Smooth muscle cell (in vitro differentiated cells): ENCODE measurements at regions not wholly inside any gene's neighbourhood (a gene's known extent, or its start where the extent isn't known, plus 50 kb on each side); places are given as distances from the start of the nearest gene placed in this dataset.

ENCODE experiments used
- DNase-seq: peaks from one replicate; lab custom pipeline; 2025; ENCODE audit not compliant: unreplicated experiment; lab: John Stamatoyannopoulos, UW
- H2AFZ ChIP-seq: fragments of 200-600 bp; sonication (generic); 2 replicates; pipeline ENCODE4 v1.6.0; 2016; ENCODE audit warnings: antibody characterized with exemption, low read depth, mild to moderate bottlenecking
- H3F3A ChIP-seq: fragments of 200-600 bp; sonication (generic); 2 replicates; pipeline ENCODE4 v1.6.0; 2017; ENCODE audit warnings: antibody characterized with exemption, low read depth
- H3K27ac ChIP-seq: fragments of 200-600 bp; sonication (generic); 2 replicates; pipeline ENCODE4 v1.5.1; 2016; ENCODE audit warnings: low read depth, mild to moderate bottlenecking
- H3K27me3 ChIP-seq: fragments of 200-600 bp; sonication (generic); 2 replicates; pipeline ENCODE4 v1.6.1; 2016; ENCODE audit warnings: low read depth, mild to moderate bottlenecking
- H3K36me3 ChIP-seq: fragments of 200-600 bp; sonication (generic); 2 replicates; pipeline ENCODE4 v1.5.1; 2016; ENCODE audit warnings: low read depth
- H3K4me1 ChIP-seq: fragments of 200-600 bp; sonication (generic); 2 replicates; pipeline ENCODE4 v1.5.1; 2016; ENCODE audit warnings: low read depth
- H3K4me2 ChIP-seq: fragments of 200-600 bp; sonication (generic); 2 replicates; pipeline ENCODE4 v1.6.0; 2016; ENCODE audit warnings: mild to moderate bottlenecking
- H3K4me3 ChIP-seq: fragments of 200-600 bp; sonication (generic); 2 replicates; pipeline ENCODE4 v1.5.1; 2016; ENCODE audit warnings: mild to moderate bottlenecking
- H3K79me2 ChIP-seq: fragments of 200-600 bp; sonication (generic); 2 replicates; pipeline ENCODE4 v1.6.0; 2016; ENCODE audit warnings: low read depth, mild to moderate bottlenecking
- H3K9ac ChIP-seq: fragments of 200-600 bp; sonication (generic); 2 replicates; pipeline ENCODE4 v1.6.0; 2016; ENCODE audit warnings: low read depth
- H3K9me3 ChIP-seq: fragments of 200-600 bp; sonication (generic); replicated peaks from 2 replicates; pipeline ENCODE4 v1.5.1; 2016; ENCODE audit warnings: low read depth
- H4K20me1 ChIP-seq: fragments of 200-600 bp; sonication (generic); 2 replicates; pipeline ENCODE4 v1.6.0; 2016; ENCODE audit warnings: low read depth
- WGBS: methylation state at CpG from one replicate; pipeline ENCODE4 v1.1.7; 2016; ENCODE audit warnings: low lambda C conversion rate; 5-methylcytosine and 5-hydroxymethylcytosine counted together
- TF ChIP-seq, protein P1 (sequence below): fragments of 200-600 bp; sonication (generic); IDR thresholded peaks from 2 replicates; pipeline ENCODE4 v1.5.1; 2017; ENCODE audit warnings: borderline replicate concordance, mild to moderate bottlenecking, antibody characterized with exemption; ENCODE audit not compliant: insufficient read depth, poor library complexity, severe bottlenecking

DNA sequence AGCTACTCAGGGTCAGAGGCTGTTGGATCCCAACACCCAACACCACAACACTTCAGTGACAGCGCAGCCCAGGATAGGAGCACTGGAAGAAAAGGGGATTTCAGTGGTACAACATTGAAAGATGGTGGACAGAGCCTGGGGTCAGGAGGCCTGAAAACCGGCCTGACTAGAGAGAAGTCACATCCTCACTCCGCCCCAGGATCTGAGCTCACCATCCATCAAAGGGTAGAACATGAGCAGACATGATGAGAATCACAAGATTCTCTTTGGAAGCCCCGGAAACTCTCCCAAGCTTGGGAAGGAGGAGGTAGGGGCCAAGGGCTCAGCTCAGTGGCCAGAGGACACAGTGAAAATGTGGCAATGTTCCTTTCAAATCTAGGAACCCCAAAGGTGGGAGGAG, 271.3 kb downstream of the NPHP4 start:
- Histone ChIP-seq H4K20me1 (no peaks in the 10 kb centered on the region), H3K27ac (no peak overlapping the region), H3K4me1 (peaks cover 12% of the 10 kb centered on the region), H3K27me3 (no peaks in the 10 kb centered on the region), H3K4me3 (no peak overlapping the region), H3K79me2 (no peaks in the 10 kb centered on the region), H3K9me3 (no peaks in the 10 kb centered on the region), H3K9ac (no peak overlapping the region), H3F3A (no peaks in the 10 kb centered on the region), H3K36me3 (no peaks in the 10 kb centered on the region), H3K4me2 (no peak overlapping the region), H2AFZ (no peak overlapping the region)
- DNase-seq: no peak
- TF ChIP-seq, protein P1, sequence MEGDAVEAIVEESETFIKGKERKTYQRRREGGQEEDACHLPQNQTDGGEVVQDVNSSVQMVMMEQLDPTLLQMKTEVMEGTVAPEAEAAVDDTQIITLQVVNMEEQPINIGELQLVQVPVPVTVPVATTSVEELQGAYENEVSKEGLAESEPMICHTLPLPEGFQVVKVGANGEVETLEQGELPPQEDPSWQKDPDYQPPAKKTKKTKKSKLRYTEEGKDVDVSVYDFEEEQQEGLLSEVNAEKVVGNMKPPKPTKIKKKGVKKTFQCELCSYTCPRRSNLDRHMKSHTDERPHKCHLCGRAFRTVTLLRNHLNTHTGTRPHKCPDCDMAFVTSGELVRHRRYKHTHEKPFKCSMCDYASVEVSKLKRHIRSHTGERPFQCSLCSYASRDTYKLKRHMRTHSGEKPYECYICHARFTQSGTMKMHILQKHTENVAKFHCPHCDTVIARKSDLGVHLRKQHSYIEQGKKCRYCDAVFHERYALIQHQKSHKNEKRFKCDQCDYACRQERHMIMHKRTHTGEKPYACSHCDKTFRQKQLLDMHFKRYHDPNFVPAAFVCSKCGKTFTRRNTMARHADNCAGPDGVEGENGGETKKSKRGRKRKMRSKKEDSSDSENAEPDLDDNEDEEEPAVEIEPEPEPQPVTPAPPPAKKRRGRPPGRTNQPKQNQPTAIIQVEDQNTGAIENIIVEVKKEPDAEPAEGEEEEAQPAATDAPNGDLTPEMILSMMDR: no peak
- WGBS: 96% methylated on average over 4 of the region's 4 CpGs

DNA sequence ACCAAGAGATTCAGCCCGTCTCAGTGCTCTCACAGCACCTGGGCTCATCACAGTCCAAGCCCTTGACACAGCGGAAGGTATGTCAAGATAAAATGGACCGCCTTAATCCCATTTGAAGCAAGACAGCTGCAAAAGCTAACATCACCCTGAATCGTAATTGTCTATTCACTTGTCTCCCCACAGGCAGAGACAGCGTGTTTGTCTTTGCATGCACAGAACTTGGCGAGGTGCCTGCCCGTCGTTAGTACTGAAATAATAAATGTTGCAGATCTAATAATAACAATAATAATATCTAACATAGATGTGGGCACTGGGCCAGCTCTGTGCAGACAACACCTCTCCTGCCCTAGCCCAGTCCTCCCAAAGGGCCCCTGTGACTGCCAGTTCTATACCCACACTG, 271.7 kb downstream of the NPHP4 start:
- WGBS: 87% methylated on average over 8 of the region's 8 CpGs
- Histone ChIP-seq H3K27me3 (no peaks in the 10 kb centered on the region), H3K4me1 (peaks cover 12% of the 10 kb centered on the region), H4K20me1 (no peaks in the 10 kb centered on the region), H3K4me2 (no peak overlapping the region), H3K9me3 (peaks cover 3% of the 10 kb centered on the region), H3F3A (no peaks in the 10 kb centered on the region), H3K9ac (no peak overlapping the region), H3K4me3 (no peak overlapping the region), H3K36me3 (no peaks in the 10 kb centered on the region), H3K79me2 (no peaks in the 10 kb centered on the region), H2AFZ (no peak overlapping the region), H3K27ac (no peak overlapping the region)
- DNase-seq: no peak
- TF ChIP-seq, protein P1: no peak

DNA sequence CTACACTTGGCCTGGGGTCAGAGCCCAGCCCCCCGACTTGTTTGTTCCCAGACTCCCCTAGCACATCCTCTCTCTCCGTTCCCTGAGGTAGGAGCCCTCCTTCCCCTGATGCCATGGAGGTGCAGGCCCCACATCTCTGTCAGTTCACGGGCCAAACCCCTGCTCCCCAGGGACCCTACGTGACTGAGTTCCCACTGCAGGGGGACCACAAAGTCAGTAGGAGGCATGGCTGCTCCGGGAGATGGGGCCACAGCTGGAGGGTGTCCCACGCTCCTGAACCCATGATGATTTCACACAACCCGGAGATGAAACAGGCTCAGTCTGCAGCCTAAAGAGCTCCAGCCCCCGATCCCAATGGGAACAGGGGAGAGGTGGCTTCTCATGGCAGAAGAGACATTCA, 272.2 kb downstream of the NPHP4 start:
- Histone ChIP-seq H4K20me1 (no peaks in the 10 kb centered on the region), H3F3A (no peaks in the 10 kb centered on the region), H3K4me3 (no peak overlapping the region), H3K4me1 (peaks cover 12% of the 10 kb centered on the region), H3K79me2 (no peaks in the 10 kb centered on the region), H3K27ac (no peak overlapping the region), H3K9me3 (peaks cover 3% of the 10 kb centered on the region), H3K27me3 (no peaks in the 10 kb centered on the region), H3K36me3 (no peaks in the 10 kb centered on the region), H2AFZ (no peak overlapping the region), H3K9ac (no peak overlapping the region), H3K4me2 (no peak overlapping the region)
- TF ChIP-seq, protein P1: no peak
- DNase-seq: no peak
- 84% methylated on average over 8 of the region's 8 CpGs for WGBS

DNA sequence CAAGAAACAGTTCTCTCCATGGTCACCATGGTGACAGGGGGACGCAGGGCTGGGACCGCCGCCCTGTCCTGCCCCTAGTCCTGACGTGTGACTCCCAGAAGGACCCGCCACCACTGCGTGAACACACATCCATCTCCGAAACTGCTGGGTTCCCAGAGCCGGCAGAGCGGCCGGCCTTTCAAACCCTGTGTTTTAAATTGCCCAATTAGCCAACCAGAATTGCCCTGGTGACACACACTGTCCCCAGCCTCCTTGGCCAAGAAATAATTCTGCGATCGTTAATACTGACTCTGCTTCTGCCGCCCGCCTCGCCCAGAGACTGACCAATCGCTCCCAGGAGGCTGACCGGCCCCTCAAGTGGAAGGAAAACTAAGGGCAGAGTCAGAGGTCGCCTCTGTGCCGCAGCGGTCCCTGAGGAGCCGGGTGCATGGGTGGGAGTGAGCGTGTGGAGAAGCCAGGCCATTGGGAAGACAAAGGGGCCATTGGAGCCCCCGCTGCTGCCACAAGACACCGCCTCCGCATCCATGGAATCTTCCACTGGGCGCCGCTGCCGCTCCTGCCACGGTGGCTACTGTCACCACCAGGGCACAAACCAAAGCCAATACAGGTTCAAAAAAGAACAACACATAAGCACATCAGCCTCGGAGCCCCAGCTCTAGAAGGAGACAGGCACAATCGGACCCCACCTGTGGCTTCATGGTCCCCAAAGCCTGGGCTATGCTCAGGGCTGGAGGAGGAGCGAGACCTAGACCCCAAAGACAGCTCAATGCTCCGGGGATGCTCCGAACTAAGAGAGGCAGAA, 273.2 kb downstream of the NPHP4 start:
- H3K4me1 ChIP-seq: peaks cover 12% of the 10 kb centered on the region
- no peaks in the 10 kb centered on the region for H3F3A ChIP-seq
- H3K79me2 ChIP-seq: no peaks in the 10 kb centered on the region
- H3K27me3 ChIP-seq: no peaks in the 10 kb centered on the region
- H3K4me2 ChIP-seq: no peak overlapping the region
- 77% methylated on average over 32 of the region's 34 CpGs for WGBS
- peaks cover 3% of the 10 kb centered on the region for H3K9me3 ChIP-seq
- no peak overlapping the region for H3K4me3 ChIP-seq
- H3K27ac ChIP-seq: no peak overlapping the region
- no peaks in the 10 kb centered on the region for H4K20me1 ChIP-seq
- no peak overlapping the region for H3K9ac ChIP-seq
- DNase-seq: no peak
- no peak overlapping the region for H2AFZ ChIP-seq
- TF ChIP-seq, protein P1: no peak
- H3K36me3 ChIP-seq: no peaks in the 10 kb centered on the region
